GM21515 (cell line): ENCODE measurements at regions not wholly inside any gene's neighbourhood (a gene's known extent, or its start where the extent isn't known, plus 50 kb on each side); places are given as distances from the start of the nearest gene placed in this dataset.
"Not testable (repeated sequence)": the region's sequence is repeated elsewhere in the genome, so short reads cannot be mapped to it uniquely, and the experiment has no call there.

Experiments used
- ATAC-seq: cut with Tn5 transposase; IDR thresholded peaks from one replicate; pipeline ENCODE4 v1.9.1; 2021; ENCODE audit not compliant: unreplicated experiment

GRCh38 chr15:31725619-31726018 lies 304.7 kb upstream of the CHRNA7 start:
- not testable (repeated sequence) for ATAC-seq

GRCh38 chr15:31727612-31728011 lies 302.7 kb upstream of the CHRNA7 start:
- no peak for ATAC-seq

GRCh38 chr15:31732726-31733125 lies 297.6 kb upstream of the CHRNA7 start:
- no peak for ATAC-seq

GRCh38 chr15:31733424-31733823 lies 296.9 kb upstream of the CHRNA7 start:
- ATAC-seq: no peak

- ATAC-seq: no peak
Measured at GRCh38 chr15:31740203-31740602, 290.1 kb upstream of the CHRNA7 start.

GRCh38 chr15:31745841-31746240 lies 284.5 kb upstream of the CHRNA7 start:
- ATAC-seq: no peak

GRCh38 chr15:31752065-31752762 lies 278.1 kb upstream of the CHRNA7 start:
- ATAC-seq: no peak

- ATAC-seq: no peak
Measured at GRCh38 chr15:31752905-31753304, 277.4 kb upstream of the CHRNA7 start.

- ATAC-seq: no peak
Measured at GRCh38 chr15:31758126-31758525, 272.2 kb upstream of the CHRNA7 start.

- no peak for ATAC-seq
Measured at GRCh38 chr15:31768055-31768454, 262.3 kb upstream of the CHRNA7 start.

GRCh38 chr15:31774045-31774444 lies 256.3 kb upstream of the CHRNA7 start:
- ATAC-seq: no peak

GRCh38 chr15:31776039-31776438 lies 254.3 kb upstream of the CHRNA7 start:
- no peak for ATAC-seq

GRCh38 chr15:31781261-31781660 lies 249.1 kb upstream of the CHRNA7 start:
- ATAC-seq: no peak

GRCh38 chr15:31782016-31782783 lies 248.1 kb upstream of the CHRNA7 start:
- ATAC-seq: no peak

- ATAC-seq: no peak
Measured at GRCh38 chr15:31782951-31783350, 247.4 kb upstream of the CHRNA7 start.

GRCh38 chr15:31786360-31786759 lies 244.0 kb upstream of the CHRNA7 start:
- no peak for ATAC-seq

- ATAC-seq: no peak
Measured at GRCh38 chr15:31788104-31788503, 242.2 kb upstream of the CHRNA7 start.

- no peak for ATAC-seq
Measured at GRCh38 chr15:31792611-31793199, 237.6 kb upstream of the CHRNA7 start.

GRCh38 chr15:31799319-31799714 lies 231.0 kb upstream of the CHRNA7 start:
- no peak for ATAC-seq

GRCh38 chr15:31799715-31800321 lies 230.5 kb upstream of the CHRNA7 start:
- ATAC-seq: no peak

GRCh38 chr15:31801152-31801551 lies 229.2 kb upstream of the CHRNA7 start:
- no peak for ATAC-seq

- ATAC-seq: no peak
Measured at GRCh38 chr15:31802761-31803160, 227.6 kb upstream of the CHRNA7 start.
